ENCODE measurements at regions not wholly inside any gene's neighbourhood (a gene's known extent, or its start where the extent isn't known, plus 50 kb on each side); places are given as distances from the start of the nearest gene placed in this dataset.
"Not testable (repeated sequence)": the region's sequence is repeated elsewhere in the genome, so short reads cannot be mapped to it uniquely, and the experiment has no call there.

- Histone ChIP-seq H3K4me2 (ENCODE audit: low read length) (no peak overlapping the region), H3K4me3 (ENCODE audit: low read depth, low read length, poor library complexity, severe bottlenecking) (no peak overlapping the region), H3K27ac (ENCODE audit: low read depth, low read length, poor library complexity, severe bottlenecking) (no peak overlapping the region), H3K79me2 (ENCODE audit: insufficient read depth, low read depth, low read length) (no peaks in the 10 kb centered on the region), H4K20me1 (ENCODE audit: insufficient read depth, low read length) (no peaks in the 10 kb centered on the region), H3K9me2 (ENCODE audit: insufficient read depth, low read length) (no peaks in the 10 kb centered on the region), H2AFZ (ENCODE audit: low read length) (no peak overlapping the region), H3K4me1 (ENCODE audit: insufficient read depth, low read length, poor library complexity, severe bottlenecking) (no peaks in the 10 kb centered on the region), H3K9me3 (ENCODE audit: low read length) (no peaks in the 10 kb centered on the region), H3K36me3 (ENCODE audit: insufficient read depth, low read length) (no peaks in the 10 kb centered on the region)
- DNase-seq (ENCODE audit: low spot score): no peak
- ChIA-PET CTCF (ENCODE audit: unreplicated experiment) (no interaction called here), POLR2A (no interaction called here)
- BruUV-seq (replicated peaks): no TSS peak
- intact Hi-C loops (cut with micrococcal nuclease; ENCODE audit: unreplicated experiment): no loop called here
- TF ChIP-seq EZH2phosphoT487 (IDR thresholded peaks at IDR 0.05; ENCODE audit: borderline replicate concordance, low read depth, low read length): no peak
- no peak for TF ChIP-seq CTCF (conservative IDR thresholded peaks at IDR 0.05; ENCODE audit: low read length)
Observed at GRCh38 chr1:163985700-163986099, 573.3 kb upstream of the PBX1 start.

GRCh38 chr1:163999131-163999530, 559.9 kb upstream of the PBX1 start:
- BruUV-seq (replicated peaks): no TSS peak
- POLR2A ChIA-PET: interaction anchor here (0.5 kb wide), 1 partner anchor 337 kb away, joined by 4 read pairs; no protein-coding TSS in a partner anchor
- no peaks in the 10 kb centered on the region for H4K20me1 ChIP-seq (ENCODE audit: insufficient read depth, low read length)
- no peak overlapping the region for H2AFZ ChIP-seq (ENCODE audit: low read length)
- H3K4me1 ChIP-seq (ENCODE audit: insufficient read depth, low read length, poor library complexity, severe bottlenecking): no peaks in the 10 kb centered on the region
- H3K36me3 ChIP-seq (ENCODE audit: insufficient read depth, low read length): no peaks in the 10 kb centered on the region
- H3K79me2 ChIP-seq (ENCODE audit: insufficient read depth, low read depth, low read length): no peaks in the 10 kb centered on the region
- no peak overlapping the region for H3K4me3 ChIP-seq (ENCODE audit: low read depth, low read length, poor library complexity, severe bottlenecking)
- intact Hi-C loops (cut with micrococcal nuclease; ENCODE audit: unreplicated experiment): no loop called here
- H3K9me3 ChIP-seq (ENCODE audit: low read length): no peaks in the 10 kb centered on the region
- TF ChIP-seq EZH2phosphoT487 (IDR thresholded peaks at IDR 0.05; ENCODE audit: borderline replicate concordance, low read depth, low read length): no peak
- no peak for TF ChIP-seq CTCF (conservative IDR thresholded peaks at IDR 0.05; ENCODE audit: low read length)
- H3K4me2 ChIP-seq (ENCODE audit: low read length): no peak overlapping the region
- CTCF ChIA-PET (ENCODE audit: unreplicated experiment): no interaction called here
- DNase-seq (ENCODE audit: low spot score): no peak
- no peaks in the 10 kb centered on the region for H3K9me2 ChIP-seq (ENCODE audit: insufficient read depth, low read length)
- H3K27ac ChIP-seq (ENCODE audit: low read depth, low read length, poor library complexity, severe bottlenecking): no peak overlapping the region

- CTCF ChIA-PET (ENCODE audit: unreplicated experiment); BruUV-seq (replicated peaks); POLR2A ChIA-PET: not testable (repeated sequence)
Observed at GRCh38 chr1:164006186-164006585, 552.8 kb upstream of the PBX1 start.

More at GRCh38 chr1:164006186-164006585, 552.8 kb upstream of the PBX1 start:
- intact Hi-C loops (cut with micrococcal nuclease; ENCODE audit: unreplicated experiment); H4K20me1 ChIP-seq (ENCODE audit: insufficient read depth, low read length); H3K9me3 ChIP-seq (ENCODE audit: low read length); H3K27ac ChIP-seq (ENCODE audit: low read depth, low read length, poor library complexity, severe bottlenecking); H3K36me3 ChIP-seq (ENCODE audit: insufficient read depth, low read length); H3K4me1 ChIP-seq (ENCODE audit: insufficient read depth, low read length, poor library complexity, severe bottlenecking); H3K4me3 ChIP-seq (ENCODE audit: low read depth, low read length, poor library complexity, severe bottlenecking); H3K4me2 ChIP-seq (ENCODE audit: low read length); H3K9me2 ChIP-seq (ENCODE audit: insufficient read depth, low read length); DNase-seq (ENCODE audit: low spot score); H3K79me2 ChIP-seq (ENCODE audit: insufficient read depth, low read depth, low read length); H2AFZ ChIP-seq (ENCODE audit: low read length): not testable (repeated sequence)
